ENCODE measurements at regions not wholly inside any gene's neighbourhood (a gene's known extent, or its start where the extent isn't known, plus 50 kb on each side); places are given as distances from the start of the nearest gene placed in this dataset.

GRCh38 chr4:14924076-14924811 lies 78.0 kb upstream of the CPEB2 start:
- TF ChIP-seq CTCF (IDR thresholded peaks at IDR 0.05; ENCODE audit: low read depth, low read length, poor library complexity, severe bottlenecking) = no peak
- TF ChIP-seq EZH2phosphoT487 (IDR thresholded peaks at IDR 0.05; ENCODE audit: borderline replicate concordance, low read length) = no peak

Data from DOHH2 (cell line).